ENCODE measurements at regions not wholly inside any gene's neighbourhood (a gene's known extent, or its start where the extent isn't known, plus 50 kb on each side); places are given as distances from the start of the nearest gene placed in this dataset.

DNA sequence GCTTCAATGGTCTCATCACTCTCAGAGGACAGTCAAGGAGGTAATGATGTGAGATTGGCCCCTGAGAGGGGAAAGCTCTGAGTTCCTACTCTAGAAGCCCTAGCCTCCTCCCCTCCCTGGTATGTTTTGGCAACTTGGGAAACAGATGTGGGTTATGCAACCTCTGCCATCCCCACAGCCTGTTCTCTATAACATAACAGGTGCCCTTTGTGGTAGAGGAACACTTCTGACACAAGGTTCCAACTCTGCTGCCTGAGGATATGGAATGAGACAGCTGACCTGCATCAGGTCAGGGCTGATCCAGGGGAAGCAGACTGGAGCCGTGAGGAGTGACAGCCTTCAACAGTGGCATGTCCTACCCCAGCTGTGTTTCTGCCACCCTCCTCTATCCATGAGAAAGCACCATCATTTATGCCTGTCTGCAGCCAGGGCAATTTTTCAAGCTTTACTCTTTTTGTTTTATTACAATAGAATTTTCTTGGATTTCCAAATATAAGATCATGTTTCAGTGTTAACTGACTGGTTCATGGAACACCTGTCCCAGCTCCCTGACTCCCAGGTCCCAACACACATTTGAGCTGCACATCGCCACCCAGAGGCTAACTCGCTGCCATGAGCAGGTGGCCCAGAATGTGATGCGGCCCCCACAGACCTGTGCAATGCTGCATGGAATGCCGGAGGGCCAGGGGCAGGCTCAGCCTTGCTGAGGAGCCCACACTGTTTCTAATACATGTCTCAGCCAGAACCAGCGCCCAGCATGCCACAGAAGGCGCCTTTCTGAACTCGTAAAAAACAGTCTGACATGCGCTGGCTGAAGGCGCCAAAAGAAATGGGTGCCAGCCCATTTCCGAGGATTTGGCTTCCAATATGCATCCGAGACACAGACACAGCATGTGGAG lies 124.8 kb upstream of the CHST15 start:
- Histone ChIP-seq H3K9me3 (replicated peaks; ENCODE audit: control insufficient read depth, low read depth, low read length) (no peaks in the 10 kb centered on the region), H3K27ac (ENCODE audit: low read length) (no peak overlapping the region), H3K4me1 (ENCODE audit: control insufficient read depth, insufficient read depth, low read length) (peaks cover 48% of the 10 kb centered on the region), H3K36me3 (ENCODE audit: control insufficient read depth, insufficient read depth, low read length) (no peaks in the 10 kb centered on the region), H3K27me3 (ENCODE audit: control insufficient read depth, insufficient read depth, low read length) (peaks cover 2% of the 10 kb centered on the region), H3K4me3 (ENCODE audit: low read length) (no peak overlapping the region)
- WGBS (ENCODE audit: insufficient coverage): 81% methylated on average over 11 of the region's 12 CpGs
- no peak for DNase-seq

DNA sequence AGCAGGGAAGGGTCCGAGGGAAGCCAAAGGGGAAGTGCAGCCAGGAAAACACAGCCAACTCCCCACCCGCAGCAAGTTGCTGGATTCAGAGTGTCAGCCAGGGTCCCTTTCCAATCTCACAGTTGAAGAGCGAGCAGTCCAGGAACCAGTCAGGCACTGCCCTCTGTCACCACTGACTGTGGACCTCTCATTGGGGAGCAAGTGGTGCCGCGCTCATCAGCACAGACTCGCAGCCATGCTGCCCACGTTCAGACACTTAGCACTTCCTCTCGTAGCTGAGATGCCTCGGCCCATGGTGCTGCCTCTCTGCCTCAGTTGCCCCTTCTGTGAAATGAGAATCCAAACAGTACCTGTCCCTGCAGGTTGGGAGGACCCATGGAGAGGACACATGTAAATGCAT lies 123.6 kb upstream of the CHST15 start:
- peaks cover 2% of the 10 kb centered on the region for H3K27me3 ChIP-seq (ENCODE audit: control insufficient read depth, insufficient read depth, low read length)

GRCh38 chr10:124214610-124215375 lies 121.4 kb upstream of the CHST15 start:
- Histone ChIP-seq H3K36me3 (ENCODE audit: control insufficient read depth, insufficient read depth, low read length) (no peaks in the 10 kb centered on the region), H3K9me3 (replicated peaks; ENCODE audit: control insufficient read depth, low read depth, low read length) (no peaks in the 10 kb centered on the region), H3K4me3 (ENCODE audit: low read length) (no peak overlapping the region), H3K27me3 (ENCODE audit: control insufficient read depth, insufficient read depth, low read length) (peaks cover 2% of the 10 kb centered on the region), H3K27ac (ENCODE audit: low read length) (no peak overlapping the region), H3K4me1 (ENCODE audit: control insufficient read depth, insufficient read depth, low read length) (peaks cover 20% of the 10 kb centered on the region)
- no peak for DNase-seq
- WGBS (ENCODE audit: insufficient coverage): 58% methylated on average over 2 of the region's 9 CpGs

More for the DNA sequence above, 123.6 kb upstream of the CHST15 start:
- no peaks in the 10 kb centered on the region for H3K9me3 ChIP-seq (replicated peaks; ENCODE audit: control insufficient read depth, low read depth, low read length)
- H3K4me3 ChIP-seq (ENCODE audit: low read length): no peak overlapping the region
- H3K27ac ChIP-seq (ENCODE audit: low read length): no peak overlapping the region
- 68% methylated on average over 8 of the region's 9 CpGs for WGBS (ENCODE audit: insufficient coverage)
- no peak for DNase-seq
- peaks cover 37% of the 10 kb centered on the region for H3K4me1 ChIP-seq (ENCODE audit: control insufficient read depth, insufficient read depth, low read length)
- no peaks in the 10 kb centered on the region for H3K36me3 ChIP-seq (ENCODE audit: control insufficient read depth, insufficient read depth, low read length)

DNA sequence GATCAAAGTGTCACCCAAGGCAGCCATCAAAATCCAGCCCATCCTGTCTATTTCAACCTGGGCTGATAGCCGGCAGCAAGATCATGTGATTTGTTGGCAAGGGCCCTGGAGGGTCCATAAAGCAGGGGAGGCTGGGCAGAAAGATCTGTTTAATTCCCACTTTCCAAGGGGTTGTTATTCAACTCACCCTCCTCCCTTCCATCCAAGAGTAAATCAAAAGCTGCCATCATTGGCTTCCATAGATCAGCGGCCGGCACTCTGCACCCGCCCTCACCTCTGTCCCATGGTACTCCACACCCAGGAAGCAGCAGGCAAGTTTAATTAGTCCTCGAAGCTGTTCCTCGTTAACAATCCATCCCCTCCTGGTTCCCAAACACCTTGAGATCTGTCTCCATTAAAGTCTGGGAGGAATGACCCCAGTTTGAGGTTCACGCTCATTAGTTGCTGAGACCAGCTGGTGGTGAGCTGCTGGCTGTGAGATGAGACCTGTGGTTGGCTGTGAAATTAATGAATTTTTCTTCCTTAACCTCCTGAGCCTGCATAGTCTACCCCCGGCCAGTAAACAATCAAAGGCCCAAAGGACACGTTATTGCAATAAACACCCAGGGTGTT lies 120.6 kb upstream of the CHST15 start:
- peaks cover 12% of the 10 kb centered on the region for H3K4me1 ChIP-seq (ENCODE audit: control insufficient read depth, insufficient read depth, low read length)
- no CpG with 5 or more reads among the region's 9 CpGs for WGBS (ENCODE audit: insufficient coverage)
- H3K36me3 ChIP-seq (ENCODE audit: control insufficient read depth, insufficient read depth, low read length): no peaks in the 10 kb centered on the region
- no peaks in the 10 kb centered on the region for H3K9me3 ChIP-seq (replicated peaks; ENCODE audit: control insufficient read depth, low read depth, low read length)
- peaks cover 2% of the 10 kb centered on the region for H3K27me3 ChIP-seq (ENCODE audit: control insufficient read depth, insufficient read depth, low read length)
- no peak overlapping the region for H3K27ac ChIP-seq (ENCODE audit: low read length)
- no peak overlapping the region for H3K4me3 ChIP-seq (ENCODE audit: low read length)
- DNase-seq: no peak

GRCh38 chr10:124213471-124213870 lies 120.1 kb upstream of the CHST15 start:
- H3K9me3 ChIP-seq (replicated peaks; ENCODE audit: control insufficient read depth, low read depth, low read length): no peaks in the 10 kb centered on the region
- H3K36me3 ChIP-seq (ENCODE audit: control insufficient read depth, insufficient read depth, low read length): no peaks in the 10 kb centered on the region
- H3K27me3 ChIP-seq (ENCODE audit: control insufficient read depth, insufficient read depth, low read length): peaks cover 2% of the 10 kb centered on the region
- 90% methylated on average over 1 of the region's 2 CpGs for WGBS (ENCODE audit: insufficient coverage)
- H3K4me1 ChIP-seq (ENCODE audit: control insufficient read depth, insufficient read depth, low read length): peaks cover 7% of the 10 kb centered on the region
- no peak overlapping the region for H3K27ac ChIP-seq (ENCODE audit: low read length)
- DNase-seq: no peak
- H3K4me3 ChIP-seq (ENCODE audit: low read length): no peak overlapping the region

- no peaks in the 10 kb centered on the region for H3K9me3 ChIP-seq (replicated peaks; ENCODE audit: control insufficient read depth, low read depth, low read length)
- WGBS (ENCODE audit: insufficient coverage): 95% methylated on average over 7 of the region's 9 CpGs
- H3K27me3 ChIP-seq (ENCODE audit: control insufficient read depth, insufficient read depth, low read length): no peaks in the 10 kb centered on the region
- no peak for DNase-seq
- no peak overlapping the region for H3K27ac ChIP-seq (ENCODE audit: low read length)
- H3K4me3 ChIP-seq (ENCODE audit: low read length): no peak overlapping the region
- no peaks in the 10 kb centered on the region for H3K36me3 ChIP-seq (ENCODE audit: control insufficient read depth, insufficient read depth, low read length)
- peaks cover 5% of the 10 kb centered on the region for H3K4me1 ChIP-seq (ENCODE audit: control insufficient read depth, insufficient read depth, low read length)
Measured at GRCh38 chr10:124212702-124213101, 119.3 kb upstream of the CHST15 start.

DNA sequence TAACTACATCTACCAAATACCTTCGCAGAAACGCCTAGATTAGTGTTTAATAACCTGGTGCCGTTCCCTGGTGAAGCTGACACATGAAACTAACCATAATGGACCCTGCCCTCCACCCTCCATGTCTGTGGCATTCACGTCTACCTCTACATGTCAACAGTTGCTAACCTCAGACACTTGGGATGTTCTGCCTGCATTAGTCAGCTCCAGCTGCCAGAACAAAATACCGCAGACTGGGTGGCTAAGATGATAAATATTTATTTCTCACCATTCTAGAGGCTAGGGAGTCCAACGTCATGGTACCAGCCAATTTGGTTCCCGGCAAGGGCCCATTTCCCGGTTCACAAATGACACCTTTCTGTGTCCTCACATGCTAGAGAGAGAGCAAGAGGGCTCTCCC lies 118.5 kb upstream of the CHST15 start:
- no peak for DNase-seq
- WGBS (ENCODE audit: insufficient coverage): 82% methylated on average over 7 of the region's 8 CpGs
- no peaks in the 10 kb centered on the region for H3K36me3 ChIP-seq (ENCODE audit: control insufficient read depth, insufficient read depth, low read length)
- no peaks in the 10 kb centered on the region for H3K27me3 ChIP-seq (ENCODE audit: control insufficient read depth, insufficient read depth, low read length)
- no peaks in the 10 kb centered on the region for H3K9me3 ChIP-seq (replicated peaks; ENCODE audit: control insufficient read depth, low read depth, low read length)
- no peak overlapping the region for H3K27ac ChIP-seq (ENCODE audit: low read length)
- H3K4me3 ChIP-seq (ENCODE audit: low read length): no peak overlapping the region
- peaks cover 2% of the 10 kb centered on the region for H3K4me1 ChIP-seq (ENCODE audit: control insufficient read depth, insufficient read depth, low read length)

GRCh38 chr10:124210263-124210662 lies 116.9 kb upstream of the CHST15 start:
- no peak for DNase-seq
- no peaks in the 10 kb centered on the region for H3K4me1 ChIP-seq (ENCODE audit: control insufficient read depth, insufficient read depth, low read length)
- no peak overlapping the region for H3K27ac ChIP-seq (ENCODE audit: low read length)
- WGBS (ENCODE audit: insufficient coverage): no CpG with 5 or more reads among the region's 1 CpG
- no peak overlapping the region for H3K4me3 ChIP-seq (ENCODE audit: low read length)
- H3K36me3 ChIP-seq (ENCODE audit: control insufficient read depth, insufficient read depth, low read length): no peaks in the 10 kb centered on the region
- H3K27me3 ChIP-seq (ENCODE audit: control insufficient read depth, insufficient read depth, low read length): no peaks in the 10 kb centered on the region
- no peaks in the 10 kb centered on the region for H3K9me3 ChIP-seq (replicated peaks; ENCODE audit: control insufficient read depth, low read depth, low read length)

DNA sequence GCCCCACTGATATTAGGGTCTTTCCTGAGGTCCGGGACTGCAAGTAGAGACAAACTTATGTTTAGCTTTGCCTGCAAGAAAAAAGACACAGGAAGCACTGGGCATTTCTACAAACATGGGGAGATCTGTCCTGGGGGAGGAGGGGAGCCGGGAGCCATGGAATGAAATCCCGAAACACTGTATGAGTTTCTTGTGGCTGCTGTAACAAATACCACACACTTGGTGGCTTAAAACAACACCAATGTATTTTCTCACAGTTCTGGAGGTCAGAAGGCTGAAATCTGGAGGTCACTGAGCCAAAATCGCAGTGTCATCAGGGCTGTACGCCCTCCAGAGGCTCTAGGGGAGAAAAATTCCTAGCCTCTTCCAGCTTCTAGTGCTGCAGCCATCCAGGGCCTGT lies 114.0 kb upstream of the CHST15 start:
- Histone ChIP-seq H3K9me3 (replicated peaks; ENCODE audit: control insufficient read depth, low read depth, low read length) (no peaks in the 10 kb centered on the region), H3K36me3 (ENCODE audit: control insufficient read depth, insufficient read depth, low read length) (no peaks in the 10 kb centered on the region), H3K4me3 (ENCODE audit: low read length) (no peak overlapping the region), H3K27ac (ENCODE audit: low read length) (no peak overlapping the region), H3K27me3 (ENCODE audit: control insufficient read depth, insufficient read depth, low read length) (no peaks in the 10 kb centered on the region), H3K4me1 (ENCODE audit: control insufficient read depth, insufficient read depth, low read length) (no peaks in the 10 kb centered on the region)
- WGBS (ENCODE audit: insufficient coverage): 92% methylated on average over 2 of the region's 5 CpGs
- no peak for DNase-seq

DNA sequence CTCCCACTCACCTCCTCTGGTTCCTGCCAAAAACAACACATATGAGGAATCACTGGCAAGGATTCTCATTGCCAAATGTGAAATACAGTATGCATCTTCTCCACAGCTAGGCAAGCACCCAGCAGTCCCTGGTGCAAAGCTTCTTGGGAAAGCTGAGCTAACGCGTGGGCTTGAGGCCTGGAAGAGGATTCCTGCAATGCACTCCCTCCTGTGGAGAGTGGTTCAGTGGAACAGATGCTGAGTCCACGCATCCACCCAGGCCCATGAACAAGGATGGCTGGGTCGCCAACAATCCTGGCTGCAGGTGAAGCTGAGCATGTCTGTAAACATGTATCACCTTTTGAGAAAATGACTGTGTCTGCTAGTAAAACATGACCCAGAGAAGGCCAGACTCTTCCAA lies 113.2 kb upstream of the CHST15 start:
- H3K4me1 ChIP-seq (ENCODE audit: control insufficient read depth, insufficient read depth, low read length): no peaks in the 10 kb centered on the region
- H3K27me3 ChIP-seq (ENCODE audit: control insufficient read depth, insufficient read depth, low read length): no peaks in the 10 kb centered on the region
- H3K9me3 ChIP-seq (replicated peaks; ENCODE audit: control insufficient read depth, low read depth, low read length): no peaks in the 10 kb centered on the region
- no peak overlapping the region for H3K4me3 ChIP-seq (ENCODE audit: low read length)
- DNase-seq: peak; percentile 45
- 37% methylated on average over 3 of the region's 4 CpGs for WGBS (ENCODE audit: insufficient coverage)
- no peak overlapping the region for H3K27ac ChIP-seq (ENCODE audit: low read length)
- H3K36me3 ChIP-seq (ENCODE audit: control insufficient read depth, insufficient read depth, low read length): no peaks in the 10 kb centered on the region
